ENCODE measurements at regions not wholly inside any gene's neighbourhood (a gene's known extent, or its start where the extent isn't known, plus 50 kb on each side); places are given as distances from the start of the nearest gene placed in this dataset.

DNA sequence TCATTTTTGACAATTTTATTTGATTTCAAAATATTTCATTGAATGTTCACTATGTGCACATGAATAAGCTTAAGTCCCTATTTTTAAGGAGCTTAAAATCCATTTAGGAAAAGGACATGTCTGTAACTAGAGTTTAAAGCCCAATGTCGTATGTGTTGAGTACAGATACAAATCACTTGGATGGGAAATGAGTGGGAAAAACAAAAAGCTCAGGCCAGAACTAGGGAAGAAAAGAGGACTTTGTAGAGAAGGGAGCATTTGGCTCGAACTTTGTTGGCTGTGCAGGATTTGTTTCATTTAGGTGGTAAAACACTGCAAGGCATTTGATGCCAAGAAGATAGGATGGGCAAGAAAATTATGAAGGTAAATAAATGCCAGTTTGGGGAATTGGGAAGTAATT is 653.1 kb upstream of the KCNMB2 start:
- H3K36me3 ChIP-seq, result no peaks in the 10 kb centered on the region
- H3K27me3 ChIP-seq, result no peaks in the 10 kb centered on the region
- TF ChIP-seq, protein P1, sequence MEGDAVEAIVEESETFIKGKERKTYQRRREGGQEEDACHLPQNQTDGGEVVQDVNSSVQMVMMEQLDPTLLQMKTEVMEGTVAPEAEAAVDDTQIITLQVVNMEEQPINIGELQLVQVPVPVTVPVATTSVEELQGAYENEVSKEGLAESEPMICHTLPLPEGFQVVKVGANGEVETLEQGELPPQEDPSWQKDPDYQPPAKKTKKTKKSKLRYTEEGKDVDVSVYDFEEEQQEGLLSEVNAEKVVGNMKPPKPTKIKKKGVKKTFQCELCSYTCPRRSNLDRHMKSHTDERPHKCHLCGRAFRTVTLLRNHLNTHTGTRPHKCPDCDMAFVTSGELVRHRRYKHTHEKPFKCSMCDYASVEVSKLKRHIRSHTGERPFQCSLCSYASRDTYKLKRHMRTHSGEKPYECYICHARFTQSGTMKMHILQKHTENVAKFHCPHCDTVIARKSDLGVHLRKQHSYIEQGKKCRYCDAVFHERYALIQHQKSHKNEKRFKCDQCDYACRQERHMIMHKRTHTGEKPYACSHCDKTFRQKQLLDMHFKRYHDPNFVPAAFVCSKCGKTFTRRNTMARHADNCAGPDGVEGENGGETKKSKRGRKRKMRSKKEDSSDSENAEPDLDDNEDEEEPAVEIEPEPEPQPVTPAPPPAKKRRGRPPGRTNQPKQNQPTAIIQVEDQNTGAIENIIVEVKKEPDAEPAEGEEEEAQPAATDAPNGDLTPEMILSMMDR (IDR thresholded peaks at IDR 0.05; ENCODE audit: low read depth, low read length), result no peak
- no peaks in the 10 kb centered on the region for H3K9me3 ChIP-seq
- DNase-seq, result no peak
- H3K4me3 ChIP-seq (ENCODE audit: low read depth, low read length), result no peak overlapping the region
- no peaks in the 10 kb centered on the region for H3K4me1 ChIP-seq

DNA sequence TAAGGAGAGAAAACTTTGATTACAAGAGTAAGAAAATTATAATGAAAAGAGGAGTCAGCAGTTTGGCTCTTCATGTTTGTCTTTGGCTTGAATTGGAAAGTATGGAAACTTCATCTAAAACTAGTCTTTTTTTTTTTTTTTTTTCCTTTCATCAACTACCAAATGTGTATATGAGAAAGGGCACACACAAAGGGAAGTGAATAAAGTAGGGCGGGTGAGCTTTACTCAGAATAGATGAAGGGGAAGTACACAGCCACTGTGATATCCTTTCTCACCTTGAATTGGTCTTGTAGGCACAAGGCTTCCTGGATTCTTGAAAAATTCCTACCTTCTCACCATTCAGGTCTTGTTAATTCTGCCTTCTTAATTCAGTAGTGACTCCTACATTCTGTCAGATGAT is 652.3 kb upstream of the KCNMB2 start:
- Histone ChIP-seq H3K9me3 (no peaks in the 10 kb centered on the region), H3K4me1 (no peaks in the 10 kb centered on the region), H3K27me3 (no peaks in the 10 kb centered on the region), H3K4me3 (ENCODE audit: low read depth, low read length) (no peak overlapping the region), H3K36me3 (no peaks in the 10 kb centered on the region)
- TF ChIP-seq, protein P1 (IDR thresholded peaks at IDR 0.05; ENCODE audit: low read depth, low read length), result no peak
- no peak for DNase-seq

DNA sequence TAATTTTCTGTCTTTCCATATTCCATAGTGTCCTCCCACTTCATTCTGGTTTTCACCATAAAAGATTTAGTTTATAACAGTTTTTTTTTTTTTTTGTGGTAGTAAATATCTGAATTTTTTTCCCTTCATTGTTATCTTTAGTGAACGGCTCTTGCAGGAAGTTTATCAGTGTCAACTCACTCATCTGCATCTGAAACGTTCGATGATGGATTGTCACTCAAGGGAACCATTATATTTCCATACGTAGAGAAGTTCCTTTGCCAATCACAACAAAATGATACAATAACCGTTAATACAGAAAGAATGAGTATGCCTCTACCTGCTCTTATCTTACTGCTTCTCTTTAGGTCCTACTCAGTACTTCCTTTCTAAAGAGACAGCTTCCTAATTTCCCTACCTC is 651.2 kb upstream of the KCNMB2 start:
- no peaks in the 10 kb centered on the region for H3K36me3 ChIP-seq
- H3K9me3 ChIP-seq, result no peaks in the 10 kb centered on the region
- H3K4me3 ChIP-seq (ENCODE audit: low read depth, low read length), result no peak overlapping the region
- H3K27me3 ChIP-seq, result no peaks in the 10 kb centered on the region
- TF ChIP-seq, protein P1 (IDR thresholded peaks at IDR 0.05; ENCODE audit: low read depth, low read length), result no peak
- H3K4me1 ChIP-seq, result no peaks in the 10 kb centered on the region
- DNase-seq, result no peak

DNA sequence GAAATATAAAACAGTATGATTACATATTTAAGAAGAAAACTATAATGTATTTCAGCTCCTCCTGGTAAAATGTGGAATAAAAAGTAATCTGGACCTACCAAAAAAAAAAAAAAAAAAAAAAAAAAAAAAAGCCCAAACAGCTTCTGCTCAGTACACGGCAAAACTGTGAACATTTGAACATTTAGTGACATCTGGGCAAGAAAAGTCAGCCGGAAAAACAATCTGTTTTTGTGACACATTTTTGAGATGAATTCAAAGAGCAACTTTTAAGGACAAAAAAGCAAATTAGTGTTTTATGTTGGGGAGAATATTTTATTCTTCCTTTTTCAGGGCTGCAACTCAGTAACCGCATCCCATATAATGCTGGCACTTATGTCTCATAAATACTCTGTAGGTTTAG is 649.7 kb upstream of the KCNMB2 start:
- Histone ChIP-seq H3K4me3 (ENCODE audit: low read depth, low read length) (no peak overlapping the region), H3K36me3 (no peaks in the 10 kb centered on the region), H3K4me1 (no peaks in the 10 kb centered on the region), H3K27me3 (no peaks in the 10 kb centered on the region), H3K9me3 (no peaks in the 10 kb centered on the region)
- TF ChIP-seq, protein P1 (IDR thresholded peaks at IDR 0.05; ENCODE audit: low read depth, low read length), result no peak
- DNase-seq, result no peak

DNA sequence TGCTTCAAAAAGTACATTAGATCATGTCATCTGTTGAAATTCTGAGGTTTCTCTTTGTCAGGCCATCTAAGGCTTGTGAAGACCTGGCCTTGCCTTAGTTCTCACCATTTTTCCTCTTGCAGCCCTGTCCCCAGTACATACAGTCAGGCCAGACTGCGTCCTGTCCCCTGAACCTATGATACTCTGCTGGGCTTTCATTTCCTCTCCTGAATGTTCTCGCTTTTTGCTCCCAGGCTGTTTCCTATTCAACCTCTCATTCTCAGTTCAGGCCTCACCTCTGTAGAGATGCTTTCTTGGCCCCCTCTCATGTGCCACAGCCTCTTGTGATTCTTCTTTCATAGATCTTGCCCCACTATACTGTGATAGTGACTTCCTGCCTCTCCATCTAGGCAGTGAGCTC is 648.8 kb upstream of the KCNMB2 start:
- no peaks in the 10 kb centered on the region for H3K36me3 ChIP-seq

DNA sequence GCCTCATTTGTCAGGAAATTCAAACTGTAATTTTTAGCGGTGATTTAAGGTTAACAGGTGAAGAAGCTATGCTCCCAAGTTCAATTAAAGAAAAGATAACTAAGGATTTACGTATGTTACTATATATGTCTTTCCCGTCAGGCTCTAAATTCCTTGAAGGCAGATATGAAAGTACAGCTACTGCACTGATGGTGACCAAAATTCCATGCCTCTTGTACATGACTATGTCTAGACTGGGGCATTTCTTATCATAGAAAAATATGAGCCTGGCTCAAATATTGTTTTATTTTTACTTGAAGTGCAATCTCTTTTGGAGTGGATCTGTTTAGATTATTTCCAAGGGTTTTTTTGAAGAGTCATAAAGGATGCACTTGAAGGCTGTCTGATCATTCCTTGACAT is 647.1 kb upstream of the KCNMB2 start:
- no peaks in the 10 kb centered on the region for H3K9me3 ChIP-seq
- no peak for DNase-seq
- H3K4me3 ChIP-seq (ENCODE audit: low read depth, low read length), result no peak overlapping the region
- TF ChIP-seq, protein P1 (IDR thresholded peaks at IDR 0.05; ENCODE audit: low read depth, low read length), result no peak
- no peaks in the 10 kb centered on the region for H3K27me3 ChIP-seq
- H3K36me3 ChIP-seq, result no peaks in the 10 kb centered on the region
- no peaks in the 10 kb centered on the region for H3K4me1 ChIP-seq

More for the DNA sequence above, 648.8 kb upstream of the KCNMB2 start:
- DNase-seq, result no peak
- Histone ChIP-seq H3K4me3 (ENCODE audit: low read depth, low read length) (no peak overlapping the region), H3K4me1 (no peaks in the 10 kb centered on the region), H3K9me3 (no peaks in the 10 kb centered on the region), H3K27me3 (no peaks in the 10 kb centered on the region)
- TF ChIP-seq, protein P1 (IDR thresholded peaks at IDR 0.05; ENCODE audit: low read depth, low read length), result no peak

Measured in BE2C (cell line).